ENCODE measurements at regions not wholly inside any gene's neighbourhood (a gene's known extent, or its start where the extent isn't known, plus 50 kb on each side); places are given as distances from the start of the nearest gene placed in this dataset.
"Not testable (repeated sequence)": the region's sequence is repeated elsewhere in the genome, so short reads cannot be mapped to it uniquely, and the experiment has no call there.

GRCh38 chr5:100646691-100647090 lies 111.5 kb downstream of the FAM174A start:
- CTCF ChIA-PET = no interaction called here
- no peaks in the 10 kb centered on the region for H3K36me3 ChIP-seq (ENCODE audit: control insufficient read depth, insufficient read depth, low read length)
- POLR2A ChIA-PET = no interaction called here
- no peaks in the 10 kb centered on the region for H3K27me3 ChIP-seq (ENCODE audit: control insufficient read depth, insufficient read depth, low read length)
- H3K4me3 ChIP-seq (ENCODE audit: low read depth, low read length) = no peak overlapping the region
- TF ChIP-seq, protein P1, sequence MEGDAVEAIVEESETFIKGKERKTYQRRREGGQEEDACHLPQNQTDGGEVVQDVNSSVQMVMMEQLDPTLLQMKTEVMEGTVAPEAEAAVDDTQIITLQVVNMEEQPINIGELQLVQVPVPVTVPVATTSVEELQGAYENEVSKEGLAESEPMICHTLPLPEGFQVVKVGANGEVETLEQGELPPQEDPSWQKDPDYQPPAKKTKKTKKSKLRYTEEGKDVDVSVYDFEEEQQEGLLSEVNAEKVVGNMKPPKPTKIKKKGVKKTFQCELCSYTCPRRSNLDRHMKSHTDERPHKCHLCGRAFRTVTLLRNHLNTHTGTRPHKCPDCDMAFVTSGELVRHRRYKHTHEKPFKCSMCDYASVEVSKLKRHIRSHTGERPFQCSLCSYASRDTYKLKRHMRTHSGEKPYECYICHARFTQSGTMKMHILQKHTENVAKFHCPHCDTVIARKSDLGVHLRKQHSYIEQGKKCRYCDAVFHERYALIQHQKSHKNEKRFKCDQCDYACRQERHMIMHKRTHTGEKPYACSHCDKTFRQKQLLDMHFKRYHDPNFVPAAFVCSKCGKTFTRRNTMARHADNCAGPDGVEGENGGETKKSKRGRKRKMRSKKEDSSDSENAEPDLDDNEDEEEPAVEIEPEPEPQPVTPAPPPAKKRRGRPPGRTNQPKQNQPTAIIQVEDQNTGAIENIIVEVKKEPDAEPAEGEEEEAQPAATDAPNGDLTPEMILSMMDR (IDR thresholded peaks at IDR 0.05; ENCODE audit: insufficient read depth, low read depth, low read length) = no peak
- no peak for DNase-seq (ENCODE audit: low read depth)

DNA sequence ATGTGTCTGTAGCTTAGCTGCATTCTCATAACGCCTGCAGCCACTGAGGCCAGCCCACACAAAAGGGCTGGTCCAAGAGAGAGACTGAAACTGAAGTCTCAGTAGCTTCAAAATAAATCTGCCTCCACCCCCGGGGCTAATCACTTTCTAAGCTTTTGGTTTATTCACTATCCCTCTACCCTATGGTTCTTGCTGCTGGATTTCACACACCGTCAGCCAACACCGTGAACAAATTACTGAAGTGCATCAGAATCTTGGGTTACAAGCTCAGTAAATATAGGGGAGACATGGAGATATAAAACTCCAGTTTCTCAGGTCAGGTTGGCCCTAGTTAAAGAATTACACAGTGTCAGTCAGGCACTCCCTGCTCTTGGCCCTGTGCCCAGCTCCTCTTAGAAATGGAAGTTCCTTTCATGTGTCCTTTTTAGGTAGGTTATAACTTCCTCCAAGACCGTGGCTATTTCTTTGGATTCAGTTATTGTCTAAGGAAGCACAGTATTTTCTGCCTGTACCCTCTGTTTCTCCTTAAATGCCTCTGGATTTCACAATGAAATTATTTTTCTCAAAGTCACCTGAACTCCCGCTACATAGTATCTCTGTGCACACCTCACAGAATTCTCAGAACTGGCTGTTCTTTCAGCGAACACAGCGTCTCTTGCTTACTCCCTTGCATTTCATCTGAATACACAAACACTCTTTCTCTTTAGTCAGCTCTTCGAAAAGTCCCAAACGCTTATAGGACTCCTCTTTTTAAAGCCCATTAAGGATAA lies 112.5 kb downstream of the FAM174A start:
- Histone ChIP-seq H3K27me3 (ENCODE audit: control insufficient read depth, insufficient read depth, low read length) (no peaks in the 10 kb centered on the region), H3K36me3 (ENCODE audit: control insufficient read depth, insufficient read depth, low read length) (no peaks in the 10 kb centered on the region), H3K4me3 (ENCODE audit: low read depth, low read length) (no peak overlapping the region)
- ChIA-PET POLR2A (no interaction called here), CTCF (no interaction called here)
- DNase-seq (ENCODE audit: low read depth) = no peak
- TF ChIP-seq, protein P1 (IDR thresholded peaks at IDR 0.05; ENCODE audit: insufficient read depth, low read depth, low read length) = no peak

DNA sequence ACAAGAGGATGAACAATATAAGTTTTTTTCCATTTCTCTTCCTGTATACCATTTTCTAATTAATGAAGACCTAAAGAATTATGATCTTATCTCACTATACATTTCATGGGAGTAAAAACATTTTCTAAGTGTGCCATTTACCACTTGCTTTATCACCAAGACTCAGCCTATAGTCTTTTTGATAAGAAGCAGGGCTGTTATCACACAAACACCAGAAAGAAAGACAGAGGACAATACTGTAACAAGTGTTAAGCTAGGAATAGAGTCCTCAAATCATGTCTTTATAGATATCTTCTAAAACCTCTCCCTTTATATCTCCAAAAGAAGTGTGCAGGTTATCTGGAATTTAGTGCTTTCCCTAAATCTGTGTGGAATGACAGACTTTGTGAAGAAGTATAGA lies 119.7 kb downstream of the FAM174A start:
- Histone ChIP-seq H3K4me3 (ENCODE audit: low read depth, low read length) (no peak overlapping the region), H3K36me3 (ENCODE audit: control insufficient read depth, insufficient read depth, low read length) (no peaks in the 10 kb centered on the region), H3K27me3 (ENCODE audit: control insufficient read depth, insufficient read depth, low read length) (no peaks in the 10 kb centered on the region)
- POLR2A ChIA-PET = no interaction called here
- TF ChIP-seq, protein P1 (IDR thresholded peaks at IDR 0.05; ENCODE audit: insufficient read depth, low read depth, low read length) = no peak
- no peak for DNase-seq (ENCODE audit: low read depth)
- CTCF ChIA-PET = no interaction called here

DNA sequence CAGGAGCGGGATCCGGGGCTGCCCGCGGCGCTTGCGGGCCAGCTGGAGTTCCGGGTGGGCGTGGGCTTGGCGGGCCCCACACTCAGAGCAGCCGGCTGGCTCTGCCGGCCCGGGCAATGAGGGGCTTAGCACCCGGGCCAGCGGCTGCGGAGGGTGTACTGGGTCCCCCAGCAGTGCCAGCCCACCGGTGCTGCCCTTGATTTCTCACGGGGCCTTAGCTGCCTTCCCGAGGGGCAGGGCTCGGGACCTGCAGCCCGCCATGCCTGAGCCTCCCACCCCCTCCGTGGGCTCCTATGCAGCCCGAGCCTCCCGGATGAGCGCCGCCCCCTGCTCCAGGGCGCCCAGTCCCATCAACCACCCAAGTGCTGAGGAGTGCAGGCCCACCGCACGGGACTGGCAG lies 121.6 kb downstream of the FAM174A start:
- H3K36me3 ChIP-seq (ENCODE audit: control insufficient read depth, insufficient read depth, low read length); POLR2A ChIA-PET; DNase-seq (ENCODE audit: low read depth); H3K4me3 ChIP-seq (ENCODE audit: low read depth, low read length); CTCF ChIA-PET; H3K27me3 ChIP-seq (ENCODE audit: control insufficient read depth, insufficient read depth, low read length): not testable (repeated sequence)

DNA sequence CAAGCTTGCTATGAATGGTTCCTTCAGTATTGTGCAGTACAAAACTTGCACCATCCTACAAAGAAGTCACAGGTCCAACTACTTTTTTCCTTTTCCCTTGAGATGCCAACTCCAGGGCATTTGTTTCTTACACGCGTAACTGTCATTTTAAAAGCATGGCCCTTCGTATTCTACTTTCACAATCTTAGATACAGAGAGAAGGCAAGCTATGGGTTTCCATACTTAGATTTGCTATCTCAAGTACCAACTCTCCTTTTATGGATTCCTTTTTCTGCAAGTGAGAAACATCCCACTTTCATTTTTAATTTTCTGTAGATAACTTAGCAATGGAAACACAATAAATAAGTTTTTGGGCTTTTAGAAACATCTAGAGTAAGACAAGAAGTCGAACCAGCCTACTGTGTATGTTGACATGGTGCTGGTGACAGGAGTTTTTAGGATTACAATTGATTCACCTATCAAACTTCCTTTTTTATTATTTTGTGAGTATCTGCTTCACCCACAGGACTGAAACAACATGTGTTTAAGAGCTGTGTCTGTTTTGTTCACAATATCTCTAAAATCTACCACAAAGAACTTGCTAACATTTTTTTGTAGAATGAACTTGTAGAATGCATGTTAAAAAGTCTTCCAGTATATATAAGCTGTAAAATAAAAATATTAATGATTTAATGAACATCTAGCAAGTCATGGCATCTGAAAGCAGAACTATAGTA lies 124.1 kb downstream of the FAM174A start:
- Histone ChIP-seq H3K27me3 (ENCODE audit: control insufficient read depth, insufficient read depth, low read length) (no peaks in the 10 kb centered on the region), H3K36me3 (ENCODE audit: control insufficient read depth, insufficient read depth, low read length) (no peaks in the 10 kb centered on the region), H3K4me3 (ENCODE audit: low read depth, low read length) (no peak overlapping the region)
- no peak for DNase-seq (ENCODE audit: low read depth)
- ChIA-PET POLR2A (no interaction called here), CTCF (interaction anchor here (0.6 kb wide), 1 partner anchor 174 kb away, joined by 3 read pairs; no protein-coding TSS in a partner anchor)
- TF ChIP-seq, protein P1 (IDR thresholded peaks at IDR 0.05; ENCODE audit: insufficient read depth, low read depth, low read length) = no peak

Measured in BJ (cell line).